SK-N-SH (cell line): ENCODE measurements at regions not wholly inside any gene's neighbourhood (a gene's known extent, or its start where the extent isn't known, plus 50 kb on each side); places are given as distances from the start of the nearest gene placed in this dataset.

Experiments used
- CTCF ChIA-PET: fragments of 300-600, 350-600 bp; formaldehyde crosslinking; extraction: SDS; loops from one replicate; lab custom pipeline; 2021; lab: Yijun Ruan, JAX
- POLR2A ChIA-PET: fragments of 350-600 bp; sonication (Branson Sonifier 250); formaldehyde crosslinking; extraction: SDS; loops from one replicate; lab custom pipeline; 2020; ENCODE audit warnings: antibody characterized with exemption, inconsistent platforms; lab: Yijun Ruan, JAX
- DNase-seq: peaks from one replicate; pipeline ENCODE4 v3.0.0; 2012
- H2AFZ ChIP-seq: fragments of 200-600 bp; sonication (generic); 2 replicates; pipeline ENCODE4 v1.8.1; 2016; ENCODE audit warnings: antibody characterized with exemption, mild to moderate bottlenecking, low read depth
- H3F3A ChIP-seq: fragments of 200-600 bp; sonication (generic); replicated peaks from 2 replicates; pipeline ENCODE3; 2016; ENCODE audit warnings: antibody characterized with exemption, mild to moderate bottlenecking; ENCODE audit not compliant: insufficient read depth
- H3K27ac ChIP-seq, 2 experiments: fragments of 200-500 bp in 1 of 2; fragments of 200-600 bp in 1 of 2; sonication (Bioruptor generic) in 1 of 2; sonication (generic), shearing (Covaris generic) in 1 of 2; 2 replicates each; pipeline versions ENCODE4 v1.5.1 to v1.6.1; 2014 to 2016; ENCODE audit warnings: low read depth in 2 of 2, inconsistent platforms in 1 of 2, low read length in 1 of 2, mild to moderate bottlenecking in 1 of 2, mixed read lengths in 1 of 2
- H3K27me3 ChIP-seq: fragments of 200-600 bp; sonication (generic), shearing (Covaris generic); 2 replicates; pipeline ENCODE4 v1.6.1; 2016; ENCODE audit warnings: mixed run types; ENCODE audit not compliant: insufficient read depth
- H3K36me3 ChIP-seq, 2 experiments: fragments of 200-500 bp in 1 of 2; fragments of 200-600 bp in 1 of 2; sonication (Bioruptor generic) in 1 of 2; sonication (generic) in 1 of 2; replicated peaks in 1 of 2; 2 replicates each; pipeline versions ENCODE3 to v1.5.1; 2014 to 2016; ENCODE audit warnings: low read length in 1 of 2, mild to moderate bottlenecking in 1 of 2; ENCODE audit not compliant: insufficient read depth in 2 of 2, control insufficient read depth in 1 of 2
- H3K4me1 ChIP-seq, 2 experiments: fragments of 200-500 bp in 1 of 2; fragments of 200-600 bp in 1 of 2; sonication (Bioruptor generic) in 1 of 2; sonication (generic), shearing (Covaris generic) in 1 of 2; 2 replicates each; pipeline versions ENCODE4 v1.5.1 to v1.6.1; 2014 to 2016; ENCODE audit warnings: low read depth in 1 of 2, low read length in 1 of 2, mixed run types in 1 of 2; ENCODE audit not compliant: insufficient read depth in 2 of 2, control insufficient read depth in 1 of 2
- H3K4me2 ChIP-seq: fragments of 200-600 bp; sonication (generic), shearing (Covaris generic); 2 replicates; pipeline ENCODE4 v1.6.1; 2017; ENCODE audit warnings: mixed run types
- H3K4me3 ChIP-seq, 2 experiments: fragments of 200-500 bp in 1 of 2; fragments of 200-600 bp in 1 of 2; sonication (Bioruptor generic) in 1 of 2; sonication (generic), shearing (Covaris generic) in 1 of 2; 2 replicates each; pipeline versions ENCODE4 v1.5.1 to v1.8.1; 2014 to 2016; ENCODE audit warnings: low read depth in 2 of 2, inconsistent platforms in 1 of 2, low read length in 1 of 2, mild to moderate bottlenecking in 1 of 2, mixed read lengths in 1 of 2, moderate library complexity in 1 of 2
- H3K79me2 ChIP-seq: fragments of 200-600 bp; sonication (generic); 2 replicates; pipeline ENCODE4 v1.8.1; 2017; ENCODE audit warnings: mild to moderate bottlenecking; ENCODE audit not compliant: insufficient read depth
- H3K9ac ChIP-seq: fragments of 200-600 bp; sonication (generic); 2 replicates; pipeline ENCODE4 v1.6.1; 2017; ENCODE audit warnings: mixed run types
- H3K9me2 ChIP-seq: fragments of 200-600 bp; sonication (generic); 2 replicates; pipeline ENCODE4 v1.6.1; 2017; ENCODE audit warnings: mixed run types
- H3K9me3 ChIP-seq: fragments of 200-600 bp; sonication (generic); 2 replicates; pipeline ENCODE4 v1.6.1; 2017; ENCODE audit warnings: mixed run types, mild to moderate bottlenecking, moderate library complexity
- H4K20me1 ChIP-seq: fragments of 200-600 bp; sonication (generic); 2 replicates; pipeline ENCODE4 v1.6.1; 2017; ENCODE audit warnings: mild to moderate bottlenecking, mixed run types; ENCODE audit not compliant: insufficient read depth
- ELF1 ChIP-seq: IDR thresholded peaks from 2 replicates; pipeline ENCODE4 v1.4.0; 2012
- EP300 ChIP-seq, 2 experiments: IDR thresholded peaks; 2 replicates each; pipeline versions ENCODE4 v1.4.0 to v1.6.1; 2012; ENCODE audit warnings: borderline replicate concordance in 1 of 2, low read depth in 1 of 2, low read length in 1 of 2
- EZH2phosphoT487 ChIP-seq: fragments of 200-600 bp; sonication (generic); IDR thresholded peaks from 2 replicates; pipeline ENCODE4 v1.6.1; 2017; ENCODE audit warnings: low read depth, mixed run types, mild to moderate bottlenecking, antibody characterized with exemption, moderate library complexity, borderline replicate concordance
- FOSL2 ChIP-seq: IDR thresholded peaks from 2 replicates; pipeline ENCODE4 v1.4.0; 2012; ENCODE audit warnings: low read depth, mild to moderate bottlenecking, moderate library complexity, borderline replicate concordance
- JUND ChIP-seq: IDR thresholded peaks from 2 replicates; pipeline ENCODE4 v1.4.0; 2012
- MAX ChIP-seq: IDR thresholded peaks from 2 replicates; pipeline ENCODE4 v1.4.0; 2012; ENCODE audit warnings: low read depth
- NRF1 ChIP-seq: IDR thresholded peaks from 2 replicates; pipeline ENCODE4 v1.6.1; 2012; ENCODE audit warnings: low read depth, mild to moderate bottlenecking, low read length
- PBX3 ChIP-seq: IDR thresholded peaks from 2 replicates; pipeline ENCODE4; 2012
- POLR2AphosphoS5 ChIP-seq: IDR thresholded peaks from 2 replicates; pipeline ENCODE4 v1.6.1; 2012; ENCODE audit warnings: low read depth, low read length
- RAD21 ChIP-seq: IDR thresholded peaks from 2 replicates; pipeline ENCODE4 v1.6.1; 2012; ENCODE audit warnings: mild to moderate bottlenecking, low read length
- RFX5 ChIP-seq: IDR thresholded peaks from 2 replicates; pipeline ENCODE4 v1.6.1; 2012; ENCODE audit warnings: mild to moderate bottlenecking, improper control_type of control experiment, low read length
- SIN3A ChIP-seq: IDR thresholded peaks from 2 replicates; pipeline ENCODE4 v1.6.1; 2012; ENCODE audit warnings: low read depth, mild to moderate bottlenecking, low read length, moderate library complexity, borderline replicate concordance
- TEAD4 ChIP-seq: IDR thresholded peaks from 2 replicates; pipeline ENCODE4 v1.4.0; 2012; ENCODE audit warnings: mild to moderate bottlenecking, borderline replicate concordance; ENCODE audit not compliant: insufficient read depth
- USF2 ChIP-seq: fragments of 150-350 bp; IDR thresholded peaks from 2 replicates; pipeline ENCODE4 v1.6.1; 2017; ENCODE audit warnings: antibody characterized with exemption, low read length, low read depth, borderline replicate concordance
- ZBTB33 ChIP-seq: IDR thresholded peaks from 2 replicates; pipeline ENCODE4 v1.4.0; 2012; ENCODE audit warnings: low read depth, borderline replicate concordance
- WGBS: methylation state at CpG from one replicate; pipeline ENCODE4 v1.1.6; 2017; ENCODE audit warnings: low lambda C conversion rate; 5-methylcytosine and 5-hydroxymethylcytosine counted together

- no peaks in the 10 kb centered on the region for H4K20me1 ChIP-seq
- H3K4me3 ChIP-seq: no peak overlapping the region
- POLR2A ChIA-PET: no interaction called here
- H3K27me3 ChIP-seq: no peaks in the 10 kb centered on the region
- no peak for DNase-seq
- WGBS: 56% methylated on average over 5 of the region's 5 CpGs
- H2AFZ ChIP-seq: no peak overlapping the region
- H3K4me2 ChIP-seq: no peak overlapping the region
- H3F3A ChIP-seq: no peaks in the 10 kb centered on the region
- H3K79me2 ChIP-seq: no peaks in the 10 kb centered on the region
- H3K36me3 ChIP-seq: no peaks in the 10 kb centered on the region
- CTCF ChIA-PET: no interaction called here
- TF ChIP-seq TEAD4 (no peak), EZH2phosphoT487 (no peak)
- TF ChIP-seq, all 33 proteins: peak for 0
- Histone ChIP-seq H3K4me1 (no peaks in the 10 kb centered on the region), H3K9ac (no peak overlapping the region), H3K9me3 (no peaks in the 10 kb centered on the region), H3K27ac (no peak overlapping the region), H3K9me2 (no peaks in the 10 kb centered on the region)
These were observed 202.9 kb downstream of the USP25 start for GRCh38 chr21:15932726-15933125.

- Histone ChIP-seq H3K27me3 (no peaks in the 10 kb centered on the region), H3K36me3 (no peaks in the 10 kb centered on the region), H4K20me1 (no peaks in the 10 kb centered on the region), H3K4me2 (no peak overlapping the region), H3K9me2 (no peaks in the 10 kb centered on the region), H3K27ac (no peak overlapping the region), H2AFZ (no peak overlapping the region), H3K4me3 (no peak overlapping the region), H3K4me1 (no peaks in the 10 kb centered on the region), H3K9ac (no peak overlapping the region), H3K9me3 (no peaks in the 10 kb centered on the region), H3F3A (no peaks in the 10 kb centered on the region), H3K79me2 (no peaks in the 10 kb centered on the region)
- POLR2A ChIA-PET: no interaction called here
- TF ChIP-seq ELF1 (no peak), EZH2phosphoT487 (no peak)
- WGBS: 86% methylated on average over 1 of the region's 1 CpG
- CTCF ChIA-PET: no interaction called here
- DNase-seq: no peak
These were observed 205.7 kb downstream of the USP25 start for GRCh38 chr21:15935530-15935929.

GRCh38 chr21:15943009-15943666 lies 213.4 kb downstream of the USP25 start:
- Histone ChIP-seq H3K79me2 (no peaks in the 10 kb centered on the region), H3F3A (no peaks in the 10 kb centered on the region), H2AFZ (no peak overlapping the region), H3K27ac (no peak overlapping the region), H3K9ac (no peak overlapping the region), H3K4me2 (no peak overlapping the region), H3K4me1 (no peaks in the 10 kb centered on the region), H4K20me1 (no peaks in the 10 kb centered on the region), H3K36me3 (no peaks in the 10 kb centered on the region), H3K9me2 (no peaks in the 10 kb centered on the region), H3K27me3 (no peaks in the 10 kb centered on the region), H3K4me3 (no peak overlapping the region), H3K9me3 (no peaks in the 10 kb centered on the region)
- no peak for TF ChIP-seq MAX
- TF ChIP-seq ELF1: no peak
- TF ChIP-seq EP300 (IDR thresholded peaks at IDR 0.05; ENCODE audit: borderline replicate concordance in 1 of 2, low read depth in 1 of 2, low read length in 1 of 2): no peak
- TF ChIP-seq RFX5: no peak
- TF ChIP-seq POLR2AphosphoS5: no peak
- no peak for TF ChIP-seq USF2
- TF ChIP-seq ZBTB33: no peak
- TF ChIP-seq FOSL2: no peak
- TF ChIP-seq RAD21: no peak
- TF ChIP-seq SIN3A: no peak
- no peak for TF ChIP-seq PBX3
- no peak for TF ChIP-seq NRF1
- TF ChIP-seq JUND: no peak
- ChIA-PET CTCF (no interaction called here), POLR2A (no interaction called here)
- WGBS: 52% methylated on average over 4 of the region's 4 CpGs
- DNase-seq: no peak
